Activated naive CD4-positive, alpha-beta T cell treated with anti-CD3 and anti-CD28 coated beads, Interleukin-2, amount 50 U/mL, for 16 hours (primary cell): ENCODE measurements at regions not wholly inside any gene's neighbourhood (a gene's known extent, or its start where the extent isn't known, plus 50 kb on each side); places are given as distances from the start of the nearest gene placed in this dataset.
"Not testable (repeated sequence)": the region's sequence is repeated elsewhere in the genome, so short reads cannot be mapped to it uniquely, and the experiment has no call there.

Source experiments
- DNase-seq: peaks from one replicate; pipeline ENCODE4 v3.0.0-alpha.2; 2020

- DNase-seq: no peak
Measured at GRCh38 chr17:63265526-63265925, 180.6 kb downstream of the CYB561 start.

- DNase-seq: no peak
Measured at GRCh38 chr17:63267846-63268245, 178.3 kb downstream of the CYB561 start.

- no peak for DNase-seq
Measured at GRCh38 chr17:63268827-63269226, 177.3 kb downstream of the CYB561 start.

GRCh38 chr17:63270610-63271009, 175.5 kb downstream of the CYB561 start:
- DNase-seq: no peak

GRCh38 chr17:63274146-63274545, 172.0 kb downstream of the CYB561 start:
- DNase-seq: no peak

- DNase-seq: no peak
Measured at GRCh38 chr17:63275318-63275970, 170.7 kb downstream of the CYB561 start.

GRCh38 chr17:63275971-63276745, 169.9 kb downstream of the CYB561 start:
- DNase-seq: no peak

- no peak for DNase-seq
Measured at GRCh38 chr17:63276821-63277220, 169.3 kb downstream of the CYB561 start.

GRCh38 chr17:63277629-63278028, 168.5 kb downstream of the CYB561 start:
- no peak for DNase-seq

- no peak for DNase-seq
Measured at GRCh38 chr17:63278728-63279442, 167.2 kb downstream of the CYB561 start.

- DNase-seq: no peak
Measured at GRCh38 chr17:63279498-63280230, 166.4 kb downstream of the CYB561 start.

- DNase-seq: no peak
Measured at GRCh38 chr17:63282455-63282854, 163.7 kb downstream of the CYB561 start.

- DNase-seq: no peak
Measured at GRCh38 chr17:63285551-63285950, 160.6 kb downstream of the CYB561 start.

GRCh38 chr17:63286254-63286653, 159.9 kb downstream of the CYB561 start:
- DNase-seq: no peak

GRCh38 chr17:63287006-63287405, 159.1 kb downstream of the CYB561 start:
- DNase-seq: not testable (repeated sequence)

GRCh38 chr17:63289931-63290330, 156.2 kb downstream of the CYB561 start:
- DNase-seq: no peak

GRCh38 chr17:63290351-63290750, 155.8 kb downstream of the CYB561 start:
- DNase-seq: no peak

- no peak for DNase-seq
Measured at GRCh38 chr17:63290784-63291183, 155.3 kb downstream of the CYB561 start.

- no peak for DNase-seq
Measured at GRCh38 chr17:63291258-63291657, 154.8 kb downstream of the CYB561 start.

GRCh38 chr17:63292421-63292820, 153.7 kb downstream of the CYB561 start:
- no peak for DNase-seq

GRCh38 chr17:63293323-63294075, 152.6 kb downstream of the CYB561 start:
- DNase-seq: no peak

- no peak for DNase-seq
Measured at GRCh38 chr17:63294776-63295175, 151.3 kb downstream of the CYB561 start.
